WTC11 (cell line): ENCODE measurements at regions not wholly inside any gene's neighbourhood (a gene's known extent, or its start where the extent isn't known, plus 50 kb on each side); places are given as distances from the start of the nearest gene placed in this dataset.

Experiments
- ESRRA ChIP-seq: sonication (generic); formaldehyde crosslinking; IDR thresholded peaks from 2 replicates; pipeline ENCODE4 v1.8.1; 2022; ENCODE audit warnings: mild to moderate bottlenecking, missing genetic modification reagents, borderline replicate concordance
- NR3C1 ChIP-seq: sonication (generic); formaldehyde crosslinking; conservative IDR thresholded peaks from 2 replicates; pipeline ENCODE4 v1.8.1; 2023; ENCODE audit warnings: low read depth, mild to moderate bottlenecking, missing genetic modification reagents
- SMAD3 ChIP-seq: sonication (generic); formaldehyde crosslinking; IDR thresholded peaks from 2 replicates; pipeline ENCODE4 v1.8.0; 2022; ENCODE audit warnings: missing genetic modification reagents, mild to moderate bottlenecking, borderline replicate concordance
- TEAD4 ChIP-seq: sonication (generic); formaldehyde crosslinking; IDR thresholded peaks from 2 replicates; pipeline ENCODE4 v1.8.0; 2022; ENCODE audit warnings: mild to moderate bottlenecking, missing genetic modification reagents
- TP53 ChIP-seq: sonication (generic); formaldehyde crosslinking; IDR thresholded peaks from 2 replicates; pipeline ENCODE4 v1.8.1; 2023; ENCODE audit warnings: mild to moderate bottlenecking, missing genetic modification reagents
- ZNF423 ChIP-seq: fragments of 250-450 bp; sonication (Bioruptor Pico); IDR thresholded peaks from 2 replicates; pipeline ENCODE4 v2.1.2; 2022; ENCODE audit warnings: mild to moderate bottlenecking, moderate library complexity
- TF ChIP-seq, protein P1 (sequence below): sonication (generic); formaldehyde crosslinking; IDR thresholded peaks from 2 replicates; pipeline ENCODE4 v1.8.1; 2023; ENCODE audit warnings: mild to moderate bottlenecking, missing genetic modification reagents, moderate library complexity
- TF ChIP-seq, protein P2 (sequence below): fragments of 200-600 bp; IDR thresholded peaks from 2 replicates; pipeline ENCODE4 v1.8.0; 2022; ENCODE audit warnings: antibody characterized with exemption
- TF ChIP-seq, protein P3 (sequence below): sonication (generic); formaldehyde crosslinking; IDR thresholded peaks from 2 replicates; pipeline ENCODE4 v1.8.0; 2022; ENCODE audit warnings: mild to moderate bottlenecking, missing genetic modification reagents
- TF ChIP-seq, protein P4 (sequence below): sonication (generic); formaldehyde crosslinking; IDR thresholded peaks from 2 replicates; pipeline ENCODE4 v1.8.0; 2022; ENCODE audit warnings: missing genetic modification reagents
- TF ChIP-seq, protein P5 (sequence below): sonication (generic); formaldehyde crosslinking; IDR thresholded peaks from 2 replicates; pipeline ENCODE4 v1.8.0; 2022; ENCODE audit warnings: mild to moderate bottlenecking, missing genetic modification reagents
- TF ChIP-seq, protein P6 (sequence below): sonication (generic); formaldehyde crosslinking; IDR thresholded peaks from 2 replicates; pipeline ENCODE4 v1.8.0; 2022; ENCODE audit warnings: mild to moderate bottlenecking, missing genetic modification reagents

DNA sequence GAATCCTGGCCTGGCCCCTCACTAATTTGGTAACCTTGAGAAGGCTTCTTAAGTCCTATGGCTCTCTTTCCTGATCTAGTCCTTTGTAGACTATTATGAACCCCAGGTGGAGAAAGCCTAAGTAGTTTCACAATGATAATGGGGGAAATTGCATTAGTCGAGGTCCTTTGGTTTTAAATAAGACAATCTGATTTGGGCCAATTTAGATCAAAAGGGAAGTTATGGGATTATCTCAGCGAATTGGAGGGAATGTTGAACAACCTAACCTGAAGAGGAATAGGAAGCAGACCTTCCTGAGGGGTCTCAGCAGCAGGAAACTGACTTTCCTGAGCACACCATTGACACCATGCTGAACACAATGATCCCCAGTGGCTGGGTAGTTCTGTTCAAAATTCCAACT lies 331.5 kb downstream of the PRDM5 start:
- TF ChIP-seq TEAD4 (CRISPR knock-in tag) (no peak), TP53 (no peak), SMAD3 (CRISPR knock-in tag) (no peak), ZNF423 (CRISPR knock-in tag) (no peak), ESRRA (CRISPR knock-in tag) (no peak), NR3C1 (CRISPR knock-in tag) (no peak)
- TF ChIP-seq, protein P1, sequence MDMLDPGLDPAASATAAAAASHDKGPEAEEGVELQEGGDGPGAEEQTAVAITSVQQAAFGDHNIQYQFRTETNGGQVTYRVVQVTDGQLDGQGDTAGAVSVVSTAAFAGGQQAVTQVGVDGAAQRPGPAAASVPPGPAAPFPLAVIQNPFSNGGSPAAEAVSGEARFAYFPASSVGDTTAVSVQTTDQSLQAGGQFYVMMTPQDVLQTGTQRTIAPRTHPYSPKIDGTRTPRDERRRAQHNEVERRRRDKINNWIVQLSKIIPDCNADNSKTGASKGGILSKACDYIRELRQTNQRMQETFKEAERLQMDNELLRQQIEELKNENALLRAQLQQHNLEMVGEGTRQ (CRISPR knock-in tag), result no peak
- TF ChIP-seq, protein P2, sequence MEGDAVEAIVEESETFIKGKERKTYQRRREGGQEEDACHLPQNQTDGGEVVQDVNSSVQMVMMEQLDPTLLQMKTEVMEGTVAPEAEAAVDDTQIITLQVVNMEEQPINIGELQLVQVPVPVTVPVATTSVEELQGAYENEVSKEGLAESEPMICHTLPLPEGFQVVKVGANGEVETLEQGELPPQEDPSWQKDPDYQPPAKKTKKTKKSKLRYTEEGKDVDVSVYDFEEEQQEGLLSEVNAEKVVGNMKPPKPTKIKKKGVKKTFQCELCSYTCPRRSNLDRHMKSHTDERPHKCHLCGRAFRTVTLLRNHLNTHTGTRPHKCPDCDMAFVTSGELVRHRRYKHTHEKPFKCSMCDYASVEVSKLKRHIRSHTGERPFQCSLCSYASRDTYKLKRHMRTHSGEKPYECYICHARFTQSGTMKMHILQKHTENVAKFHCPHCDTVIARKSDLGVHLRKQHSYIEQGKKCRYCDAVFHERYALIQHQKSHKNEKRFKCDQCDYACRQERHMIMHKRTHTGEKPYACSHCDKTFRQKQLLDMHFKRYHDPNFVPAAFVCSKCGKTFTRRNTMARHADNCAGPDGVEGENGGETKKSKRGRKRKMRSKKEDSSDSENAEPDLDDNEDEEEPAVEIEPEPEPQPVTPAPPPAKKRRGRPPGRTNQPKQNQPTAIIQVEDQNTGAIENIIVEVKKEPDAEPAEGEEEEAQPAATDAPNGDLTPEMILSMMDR, result no peak
- TF ChIP-seq, protein P3, sequence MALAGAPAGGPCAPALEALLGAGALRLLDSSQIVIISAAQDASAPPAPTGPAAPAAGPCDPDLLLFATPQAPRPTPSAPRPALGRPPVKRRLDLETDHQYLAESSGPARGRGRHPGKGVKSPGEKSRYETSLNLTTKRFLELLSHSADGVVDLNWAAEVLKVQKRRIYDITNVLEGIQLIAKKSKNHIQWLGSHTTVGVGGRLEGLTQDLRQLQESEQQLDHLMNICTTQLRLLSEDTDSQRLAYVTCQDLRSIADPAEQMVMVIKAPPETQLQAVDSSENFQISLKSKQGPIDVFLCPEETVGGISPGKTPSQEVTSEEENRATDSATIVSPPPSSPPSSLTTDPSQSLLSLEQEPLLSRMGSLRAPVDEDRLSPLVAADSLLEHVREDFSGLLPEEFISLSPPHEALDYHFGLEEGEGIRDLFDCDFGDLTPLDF, result no peak
- TF ChIP-seq, protein P4, sequence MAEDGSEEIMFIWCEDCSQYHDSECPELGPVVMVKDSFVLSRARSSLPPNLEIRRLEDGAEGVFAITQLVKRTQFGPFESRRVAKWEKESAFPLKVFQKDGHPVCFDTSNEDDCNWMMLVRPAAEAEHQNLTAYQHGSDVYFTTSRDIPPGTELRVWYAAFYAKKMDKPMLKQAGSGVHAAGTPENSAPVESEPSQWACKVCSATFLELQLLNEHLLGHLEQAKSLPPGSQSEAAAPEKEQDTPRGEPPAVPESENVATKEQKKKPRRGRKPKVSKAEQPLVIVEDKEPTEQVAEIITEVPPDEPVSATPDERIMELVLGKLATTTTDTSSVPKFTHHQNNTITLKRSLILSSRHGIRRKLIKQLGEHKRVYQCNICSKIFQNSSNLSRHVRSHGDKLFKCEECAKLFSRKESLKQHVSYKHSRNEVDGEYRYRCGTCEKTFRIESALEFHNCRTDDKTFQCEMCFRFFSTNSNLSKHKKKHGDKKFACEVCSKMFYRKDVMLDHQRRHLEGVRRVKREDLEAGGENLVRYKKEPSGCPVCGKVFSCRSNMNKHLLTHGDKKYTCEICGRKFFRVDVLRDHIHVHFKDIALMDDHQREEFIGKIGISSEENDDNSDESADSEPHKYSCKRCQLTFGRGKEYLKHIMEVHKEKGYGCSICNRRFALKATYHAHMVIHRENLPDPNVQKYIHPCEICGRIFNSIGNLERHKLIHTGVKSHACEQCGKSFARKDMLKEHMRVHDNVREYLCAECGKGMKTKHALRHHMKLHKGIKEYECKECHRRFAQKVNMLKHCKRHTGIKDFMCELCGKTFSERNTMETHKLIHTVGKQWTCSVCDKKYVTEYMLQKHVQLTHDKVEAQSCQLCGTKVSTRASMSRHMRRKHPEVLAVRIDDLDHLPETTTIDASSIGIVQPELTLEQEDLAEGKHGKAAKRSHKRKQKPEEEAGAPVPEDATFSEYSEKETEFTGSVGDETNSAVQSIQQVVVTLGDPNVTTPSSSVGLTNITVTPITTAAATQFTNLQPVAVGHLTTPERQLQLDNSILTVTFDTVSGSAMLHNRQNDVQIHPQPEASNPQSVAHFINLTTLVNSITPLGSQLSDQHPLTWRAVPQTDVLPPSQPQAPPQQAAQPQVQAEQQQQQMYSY, result no peak
- TF ChIP-seq, protein P5, sequence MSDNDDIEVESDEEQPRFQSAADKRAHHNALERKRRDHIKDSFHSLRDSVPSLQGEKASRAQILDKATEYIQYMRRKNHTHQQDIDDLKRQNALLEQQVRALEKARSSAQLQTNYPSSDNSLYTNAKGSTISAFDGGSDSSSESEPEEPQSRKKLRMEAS (CRISPR knock-in tag), result no peak
- TF ChIP-seq, protein P6, sequence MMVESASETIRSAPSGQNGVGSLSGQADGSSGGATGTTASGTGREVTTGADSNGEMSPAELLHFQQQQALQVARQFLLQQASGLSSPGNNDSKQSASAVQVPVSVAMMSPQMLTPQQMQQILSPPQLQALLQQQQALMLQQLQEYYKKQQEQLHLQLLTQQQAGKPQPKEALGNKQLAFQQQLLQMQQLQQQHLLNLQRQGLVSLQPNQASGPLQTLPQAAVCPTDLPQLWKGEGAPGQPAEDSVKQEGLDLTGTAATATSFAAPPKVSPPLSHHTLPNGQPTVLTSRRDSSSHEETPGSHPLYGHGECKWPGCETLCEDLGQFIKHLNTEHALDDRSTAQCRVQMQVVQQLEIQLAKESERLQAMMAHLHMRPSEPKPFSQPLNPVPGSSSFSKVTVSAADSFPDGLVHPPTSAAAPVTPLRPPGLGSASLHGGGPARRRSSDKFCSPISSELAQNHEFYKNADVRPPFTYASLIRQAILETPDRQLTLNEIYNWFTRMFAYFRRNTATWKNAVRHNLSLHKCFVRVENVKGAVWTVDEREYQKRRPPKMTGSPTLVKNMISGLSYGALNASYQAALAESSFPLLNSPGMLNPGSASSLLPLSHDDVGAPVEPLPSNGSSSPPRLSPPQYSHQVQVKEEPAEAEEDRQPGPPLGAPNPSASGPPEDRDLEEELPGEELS (CRISPR knock-in tag), result no peak
